Fibroblast of lung (primary cell): ENCODE measurements at regions not wholly inside any gene's neighbourhood (a gene's known extent, or its start where the extent isn't known, plus 50 kb on each side); places are given as distances from the start of the nearest gene placed in this dataset.
"Not testable (repeated sequence)": the region's sequence is repeated elsewhere in the genome, so short reads cannot be mapped to it uniquely, and the experiment has no call there.

Experiments
- DNase-seq, 2 donors: peaks; one replicate each; pipeline versions ENCODE4 v3.0.0 to v3.0.0-alpha.2; 2010; ENCODE audit warnings: low read depth in 2 of 2
- H2AFZ ChIP-seq: 2 replicates; pipeline ENCODE4 v1.5.1; 2012; ENCODE audit warnings: low read length, control low read depth, inconsistent platforms
- H3K27ac ChIP-seq: 2 replicates; pipeline ENCODE4 v1.5.1; 2011; ENCODE audit warnings: low read length, control low read depth; ENCODE audit not compliant: insufficient read depth
- H3K27me3 ChIP-seq: 2 replicates; pipeline ENCODE4 v1.5.1; 2011; ENCODE audit warnings: mild to moderate bottlenecking, low read length; ENCODE audit not compliant: control insufficient read depth, insufficient read depth
- H3K36me3 ChIP-seq: 2 replicates; pipeline ENCODE4 v1.5.1; 2011; ENCODE audit warnings: low read length; ENCODE audit not compliant: control insufficient read depth, insufficient read depth
- H3K4me1 ChIP-seq: 2 replicates; pipeline ENCODE4 v1.5.1; 2011; ENCODE audit warnings: low read length; ENCODE audit not compliant: control insufficient read depth, insufficient read depth; ENCODE audit errors: extremely low read depth
- H3K4me2 ChIP-seq: 2 replicates; pipeline ENCODE4 v1.5.1; 2011; ENCODE audit warnings: low read length, control low read depth; ENCODE audit not compliant: insufficient read depth; ENCODE audit errors: extremely low read depth
- H3K4me3 ChIP-seq, 4 experiments: fragments of 200-600 bp in 1 of 4; sonication (generic) in 1 of 4; replicated peaks in 1 of 4; 2 replicates each; pipeline ENCODE4 v1.5.1; 2011 to 2016; ENCODE audit warnings: low read length in 4 of 4, low read depth in 3 of 4, mild to moderate bottlenecking in 3 of 4, control low read depth in 2 of 4, inconsistent platforms in 1 of 4, mixed read lengths in 1 of 4; ENCODE audit not compliant: insufficient read depth in 1 of 4; ENCODE audit errors: control extremely low read depth in 1 of 4
- H3K79me2 ChIP-seq: 2 replicates; pipeline ENCODE4 v1.5.1; 2012; ENCODE audit warnings: mild to moderate bottlenecking, low read length, inconsistent platforms; ENCODE audit not compliant: control insufficient read depth, insufficient read depth
- H3K9ac ChIP-seq: 2 replicates; pipeline ENCODE4 v1.5.1; 2011; ENCODE audit warnings: mild to moderate bottlenecking, low read length, control low read depth; ENCODE audit not compliant: insufficient read depth
- H3K9me3 ChIP-seq: 2 replicates; pipeline ENCODE4 v1.5.1; 2012; ENCODE audit warnings: low read depth, low read length; ENCODE audit not compliant: control insufficient read depth, insufficient read depth
- H4K20me1 ChIP-seq: 2 replicates; pipeline ENCODE4 v1.5.1; 2011; ENCODE audit warnings: low read length; ENCODE audit not compliant: control insufficient read depth, insufficient read depth; ENCODE audit errors: extremely low read depth
- EZH2 ChIP-seq: IDR thresholded peaks from 2 replicates; pipeline ENCODE4 v1.5.1; 2012; ENCODE audit warnings: low read length, control low read depth, mild to moderate bottlenecking; ENCODE audit errors: missing control alignments
- TF ChIP-seq, protein P1 (sequence below), 2 donors: IDR thresholded peaks in 1 of 2; conservative IDR thresholded peaks in 1 of 2; 1 replicate in 1 of 2; 2 replicates in 1 of 2; pipeline ENCODE4 v1.5.1; 2011 to 2012; ENCODE audit warnings: low read length in 2 of 2, control low read depth in 1 of 2, inconsistent platforms in 1 of 2, low read depth in 1 of 2, mild to moderate bottlenecking in 1 of 2

DNA sequence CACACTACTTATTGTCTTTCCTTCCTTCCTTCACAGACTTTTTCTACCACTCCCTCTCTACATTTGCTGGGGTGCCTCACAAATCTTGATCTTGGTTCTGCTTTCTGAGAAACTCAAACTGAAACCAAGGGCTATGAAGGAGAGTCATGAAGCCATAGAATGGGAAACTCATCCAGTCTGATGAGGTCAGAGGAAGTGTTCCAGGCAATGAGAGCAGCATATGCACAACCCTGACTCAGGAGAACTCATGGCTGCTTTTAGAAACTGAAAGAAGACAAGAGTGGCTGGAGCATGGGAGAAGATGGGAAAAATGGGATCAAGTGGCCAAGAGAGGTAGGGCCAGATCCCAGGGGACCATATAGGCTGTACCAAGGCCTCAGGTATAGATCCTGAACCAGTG is 130.0 kb upstream of the TOX3 start:
- no peak for DNase-seq
- TF ChIP-seq EZH2 = no peak
- TF ChIP-seq, protein P1, sequence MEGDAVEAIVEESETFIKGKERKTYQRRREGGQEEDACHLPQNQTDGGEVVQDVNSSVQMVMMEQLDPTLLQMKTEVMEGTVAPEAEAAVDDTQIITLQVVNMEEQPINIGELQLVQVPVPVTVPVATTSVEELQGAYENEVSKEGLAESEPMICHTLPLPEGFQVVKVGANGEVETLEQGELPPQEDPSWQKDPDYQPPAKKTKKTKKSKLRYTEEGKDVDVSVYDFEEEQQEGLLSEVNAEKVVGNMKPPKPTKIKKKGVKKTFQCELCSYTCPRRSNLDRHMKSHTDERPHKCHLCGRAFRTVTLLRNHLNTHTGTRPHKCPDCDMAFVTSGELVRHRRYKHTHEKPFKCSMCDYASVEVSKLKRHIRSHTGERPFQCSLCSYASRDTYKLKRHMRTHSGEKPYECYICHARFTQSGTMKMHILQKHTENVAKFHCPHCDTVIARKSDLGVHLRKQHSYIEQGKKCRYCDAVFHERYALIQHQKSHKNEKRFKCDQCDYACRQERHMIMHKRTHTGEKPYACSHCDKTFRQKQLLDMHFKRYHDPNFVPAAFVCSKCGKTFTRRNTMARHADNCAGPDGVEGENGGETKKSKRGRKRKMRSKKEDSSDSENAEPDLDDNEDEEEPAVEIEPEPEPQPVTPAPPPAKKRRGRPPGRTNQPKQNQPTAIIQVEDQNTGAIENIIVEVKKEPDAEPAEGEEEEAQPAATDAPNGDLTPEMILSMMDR (conservative IDR thresholded peaks at IDR 0.05 in 1 of 2, IDR thresholded peaks at IDR 0.05 in 1 of 2; ENCODE audit: low read depth in 1 of 2, low read length in 2 of 2) = no peak
- H3K9me3 ChIP-seq = no peaks in the 10 kb centered on the region
- no peak overlapping the region for H3K4me2 ChIP-seq
- H4K20me1 ChIP-seq = no peaks in the 10 kb centered on the region
- H3K27me3 ChIP-seq = no peaks in the 10 kb centered on the region
- no peak overlapping the region for H3K4me3 ChIP-seq
- H3K36me3 ChIP-seq = no peaks in the 10 kb centered on the region
- no peak overlapping the region for H2AFZ ChIP-seq
- H3K4me1 ChIP-seq = no peaks in the 10 kb centered on the region
- H3K9ac ChIP-seq = no peak overlapping the region
- H3K27ac ChIP-seq = no peak overlapping the region
- H3K79me2 ChIP-seq = no peaks in the 10 kb centered on the region

DNA sequence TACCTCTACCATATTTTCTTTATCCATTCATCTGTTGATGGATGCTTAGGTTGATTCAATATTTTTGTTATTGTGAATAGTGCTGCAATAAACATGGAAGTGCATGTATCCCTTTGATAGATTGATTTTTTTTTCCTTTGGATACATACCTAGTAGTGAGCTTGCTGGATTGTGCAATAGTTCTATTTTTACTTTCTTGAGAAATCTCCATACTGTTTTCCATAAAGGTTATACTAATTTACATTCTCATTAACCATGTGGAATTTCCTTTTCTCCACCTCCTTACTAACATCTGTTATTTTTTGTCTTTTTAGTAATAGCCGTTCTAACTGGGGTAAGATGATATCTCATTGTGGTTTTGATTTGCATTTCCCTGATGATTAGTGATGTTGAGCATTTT is 124.6 kb upstream of the TOX3 start:
- Histone ChIP-seq H3K79me2 (no peaks in the 10 kb centered on the region), H3K4me1 (no peaks in the 10 kb centered on the region), H3K27ac (no peak overlapping the region), H4K20me1 (no peaks in the 10 kb centered on the region), H3K4me3 (no peak overlapping the region), H3K9ac (no peak overlapping the region), H2AFZ (no peak overlapping the region), H3K9me3 (no peaks in the 10 kb centered on the region), H3K36me3 (no peaks in the 10 kb centered on the region), H3K4me2 (no peak overlapping the region), H3K27me3 (no peaks in the 10 kb centered on the region)
- TF ChIP-seq, protein P1 (conservative IDR thresholded peaks at IDR 0.05 in 1 of 2, IDR thresholded peaks at IDR 0.05 in 1 of 2; ENCODE audit: low read depth in 1 of 2, low read length in 2 of 2) = no peak
- TF ChIP-seq EZH2 = no peak
- DNase-seq = no peak

DNA sequence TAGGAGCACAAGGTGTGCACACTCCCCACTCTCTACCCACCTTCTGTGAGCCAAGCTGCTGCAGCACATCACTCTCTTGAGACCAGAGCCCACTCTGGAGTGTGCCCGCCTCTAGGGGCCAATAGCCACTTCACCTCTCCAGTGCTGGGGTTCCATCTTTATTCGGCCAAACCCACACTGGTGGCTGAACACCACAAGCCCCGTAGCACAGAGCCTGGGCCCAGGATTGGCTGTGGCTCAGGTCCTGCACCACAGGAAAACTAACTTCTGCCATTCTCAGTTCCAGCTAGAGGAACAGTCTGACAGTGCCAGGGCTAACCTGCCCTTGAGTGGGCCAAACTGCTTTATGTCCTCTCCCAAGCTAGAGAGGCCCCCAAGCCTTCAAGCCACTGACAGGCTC is 111.0 kb upstream of the TOX3 start:
- Histone ChIP-seq H2AFZ (no peak overlapping the region), H3K4me2 (no peak overlapping the region), H3K27me3 (no peaks in the 10 kb centered on the region), H3K9me3 (no peaks in the 10 kb centered on the region), H3K4me3 (no peak overlapping the region), H3K36me3 (no peaks in the 10 kb centered on the region), H3K4me1 (no peaks in the 10 kb centered on the region), H4K20me1 (no peaks in the 10 kb centered on the region), H3K79me2 (no peaks in the 10 kb centered on the region), H3K9ac (no peak overlapping the region), H3K27ac (no peak overlapping the region)
- no peak for DNase-seq
- TF ChIP-seq, protein P1 (conservative IDR thresholded peaks at IDR 0.05 in 1 of 2, IDR thresholded peaks at IDR 0.05 in 1 of 2; ENCODE audit: low read depth in 1 of 2, low read length in 2 of 2) = no peak
- TF ChIP-seq EZH2 = no peak

DNA sequence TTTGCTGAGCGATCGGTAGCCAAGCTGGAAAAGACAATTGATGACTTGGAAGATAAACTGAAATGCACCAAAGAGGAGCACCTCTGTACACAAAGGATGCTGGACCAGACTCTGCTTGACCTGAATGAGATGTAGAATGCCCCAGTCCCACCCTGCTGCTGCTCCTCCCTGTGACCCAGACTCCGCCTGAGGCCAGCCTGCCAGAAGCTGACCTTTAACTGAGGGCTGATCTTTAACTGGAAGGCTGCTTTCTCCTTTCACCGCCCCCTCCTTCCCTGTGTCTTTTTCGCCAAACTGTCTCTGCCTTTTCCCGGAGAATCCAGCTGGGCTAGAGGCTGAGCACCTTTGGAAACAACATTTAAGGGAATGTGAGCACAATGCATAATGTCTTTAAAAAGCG is 109.0 kb upstream of the TOX3 start:
- not testable (repeated sequence) for H3K79me2 ChIP-seq, H3K27ac ChIP-seq, H2AFZ ChIP-seq, DNase-seq, H3K36me3 ChIP-seq, H3K4me2 ChIP-seq, H3K9me3 ChIP-seq, H3K4me1 ChIP-seq, H3K27me3 ChIP-seq, H3K9ac ChIP-seq, H4K20me1 ChIP-seq, H3K4me3 ChIP-seq

DNA sequence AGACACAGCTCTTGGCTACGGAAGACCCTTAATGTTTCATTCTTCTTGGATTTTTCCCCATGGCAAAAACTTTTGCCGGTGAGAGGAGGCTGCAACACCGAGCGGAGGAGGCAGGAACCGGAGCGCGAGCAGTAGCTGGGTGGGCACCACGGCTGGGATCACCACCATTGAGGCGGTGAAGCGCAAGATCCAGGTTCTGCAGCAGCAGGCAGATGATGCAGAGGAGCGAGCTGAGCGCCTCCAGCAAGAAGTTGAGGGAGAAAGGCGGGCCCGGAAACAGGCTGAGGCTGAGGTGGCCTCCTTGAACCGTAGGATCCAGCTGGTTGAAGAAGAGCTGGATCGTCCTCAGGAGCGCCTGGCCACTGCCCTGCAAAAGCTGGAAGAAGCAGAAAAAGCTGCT is 108.2 kb upstream of the TOX3 start:
- not testable (repeated sequence) for H3K27ac ChIP-seq, H3K4me3 ChIP-seq, H3K4me1 ChIP-seq, H4K20me1 ChIP-seq, H3K9ac ChIP-seq, DNase-seq, H3K4me2 ChIP-seq, H3K79me2 ChIP-seq, H3K36me3 ChIP-seq, H3K9me3 ChIP-seq, H2AFZ ChIP-seq, H3K27me3 ChIP-seq
